Parathyroid adenoma (tissue), 2 donors: ENCODE measurements at regions not wholly inside any gene's neighbourhood (a gene's known extent, or its start where the extent isn't known, plus 50 kb on each side); places are given as distances from the start of the nearest gene placed in this dataset.

Experiments
- H2AFZ ChIP-seq: fragments of 300-600 bp; sonication (generic); one replicate; pipeline ENCODE4 v1.7.0; 2017; ENCODE audit warnings: antibody characterized with exemption, mild to moderate bottlenecking
- H3K27ac ChIP-seq: fragments of 300-600 bp; sonication (generic); one replicate; pipeline ENCODE4 v1.7.0; 2017
- H3K27me3 ChIP-seq: fragments of 300-600 bp; sonication (generic); one replicate; pipeline ENCODE4 v1.7.0; 2017; ENCODE audit warnings: low read length; ENCODE audit not compliant: control insufficient read depth, insufficient read depth
- H3K36me3 ChIP-seq: fragments of 300-600 bp; sonication (generic); one replicate; pipeline ENCODE4 v1.7.0; 2017; ENCODE audit warnings: low read length; ENCODE audit not compliant: control insufficient read depth, insufficient read depth
- H3K4me1 ChIP-seq: fragments of 300-600 bp; sonication (generic); one replicate; pipeline ENCODE4 v1.7.0; 2017; ENCODE audit warnings: control low read depth
- H3K4me2 ChIP-seq: fragments of 300-600 bp; sonication (generic); one replicate; pipeline ENCODE4 v1.7.0; 2017; ENCODE audit warnings: low read length
- H3K4me3 ChIP-seq: fragments of 300-600 bp; sonication (generic); one replicate; pipeline ENCODE4 v1.7.0; 2017; ENCODE audit warnings: low read depth, low read length
- H3K79me2 ChIP-seq: fragments of 300-600 bp; sonication (generic); one replicate; pipeline ENCODE4 v1.7.0; 2017; ENCODE audit warnings: control low read depth
- H3K9ac ChIP-seq: fragments of 300-600 bp; sonication (generic); one replicate; pipeline ENCODE4 v1.7.0; 2017; ENCODE audit warnings: mild to moderate bottlenecking
- H3K9me3 ChIP-seq: fragments of 300-600 bp; sonication (generic); one replicate; pipeline ENCODE4 v1.7.0; 2017; ENCODE audit warnings: low read length; ENCODE audit not compliant: control insufficient read depth
- CTCF ChIP-seq: fragments of 300-600 bp; sonication (generic); IDR thresholded peaks from one replicate; pipeline ENCODE4 v1.7.0; 2017; ENCODE audit warnings: antibody characterized with exemption, mild to moderate bottlenecking
- donor health status: primary hyperparathyroidism.

DNA sequence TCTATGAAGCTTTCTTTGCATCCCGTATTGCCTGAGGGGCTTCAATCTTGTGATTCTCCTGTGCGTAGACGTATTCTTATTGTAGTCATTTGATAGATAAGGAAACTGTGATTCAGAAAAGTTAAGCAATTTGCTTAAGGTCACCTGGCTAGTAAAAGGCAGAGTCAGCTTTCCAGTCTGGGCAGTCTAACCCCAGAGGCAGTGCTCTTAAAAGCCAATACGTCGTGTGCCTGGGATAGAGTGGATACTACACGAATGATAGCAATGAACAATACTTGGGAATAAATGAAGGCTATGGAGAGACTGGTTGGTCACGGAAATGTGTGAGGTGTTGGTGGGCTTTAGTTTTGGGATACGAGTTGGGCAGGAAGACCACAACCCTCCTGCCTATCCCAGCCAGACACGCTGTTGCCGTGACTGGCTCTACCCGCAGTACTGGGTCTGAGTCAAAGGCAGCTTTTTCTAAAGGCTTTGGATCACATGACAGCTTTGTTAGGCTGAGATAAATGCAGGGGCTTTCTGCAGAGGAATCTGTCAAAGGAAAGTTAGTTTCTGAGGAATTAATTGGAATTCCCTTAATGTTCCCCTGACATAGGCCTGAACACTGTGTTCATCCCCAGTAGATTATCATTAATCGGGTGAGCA, 302.6 kb downstream of the KIF4B start:
- Histone ChIP-seq H3K9ac (no peak overlapping the region), H3K36me3 (no peaks in the 10 kb centered on the region), H2AFZ (no peak overlapping the region), H3K27ac (no peak overlapping the region), H3K4me1 (no peaks in the 10 kb centered on the region), H3K4me3 (no peak overlapping the region), H3K4me2 (no peak overlapping the region), H3K27me3 (no peaks in the 10 kb centered on the region), H3K79me2 (no peaks in the 10 kb centered on the region), H3K9me3 (no peaks in the 10 kb centered on the region)
- TF ChIP-seq CTCF: no peak

DNA sequence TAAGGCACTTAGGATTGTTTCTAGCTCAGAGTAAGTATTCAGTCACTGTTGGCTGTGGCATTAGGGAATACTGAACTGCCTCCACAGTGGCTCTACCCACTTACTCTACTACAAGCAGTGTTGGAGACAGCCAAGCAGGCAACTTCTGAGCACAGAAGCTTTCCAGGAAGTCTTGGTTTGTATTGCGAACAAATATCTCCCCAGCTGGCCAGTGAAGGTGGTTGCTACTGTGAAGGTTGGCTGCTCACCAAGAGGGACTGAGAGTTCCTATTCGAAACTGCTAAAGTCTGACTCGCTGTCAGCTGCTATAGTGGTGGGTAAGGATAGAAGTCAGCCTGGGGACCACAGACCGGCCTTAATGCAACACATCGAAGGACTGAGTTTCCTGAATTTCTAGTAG, 319.1 kb downstream of the KIF4B start:
- no peak overlapping the region for H3K9ac ChIP-seq
- no peaks in the 10 kb centered on the region for H3K27me3 ChIP-seq
- no peaks in the 10 kb centered on the region for H3K36me3 ChIP-seq
- no peak for TF ChIP-seq CTCF
- H3K27ac ChIP-seq: no peak overlapping the region
- no peaks in the 10 kb centered on the region for H3K4me1 ChIP-seq
- H3K79me2 ChIP-seq: no peaks in the 10 kb centered on the region
- no peaks in the 10 kb centered on the region for H3K9me3 ChIP-seq
- no peak overlapping the region for H2AFZ ChIP-seq
- H3K4me3 ChIP-seq: no peak overlapping the region
- H3K4me2 ChIP-seq: no peak overlapping the region

DNA sequence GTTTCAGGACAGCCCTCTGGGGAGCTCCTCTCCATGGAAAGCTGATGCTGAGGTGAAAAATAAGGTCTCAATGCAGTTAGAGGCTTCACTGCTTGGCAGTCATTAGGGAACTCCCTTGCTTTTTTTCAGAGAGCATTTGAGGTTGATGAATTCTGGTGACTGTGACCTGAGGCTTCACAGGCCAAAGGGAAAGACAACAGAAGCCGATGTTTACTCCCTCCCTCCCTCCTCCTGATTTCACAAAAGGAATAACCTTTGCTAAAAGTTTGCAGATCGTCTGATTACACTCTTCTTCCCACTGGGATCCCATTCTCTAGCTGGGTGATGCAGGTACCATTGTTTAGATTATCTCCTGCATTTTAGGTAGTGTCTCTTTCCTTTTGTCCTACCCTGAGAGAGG, 329.4 kb downstream of the KIF4B start:
- H3K27me3 ChIP-seq: no peaks in the 10 kb centered on the region
- no peak overlapping the region for H3K27ac ChIP-seq
- H3K9ac ChIP-seq: no peak overlapping the region
- TF ChIP-seq CTCF: no peak
- H2AFZ ChIP-seq: no peak overlapping the region
- no peaks in the 10 kb centered on the region for H3K4me1 ChIP-seq
- no peaks in the 10 kb centered on the region for H3K79me2 ChIP-seq
- H3K4me3 ChIP-seq: no peak overlapping the region
- H3K4me2 ChIP-seq: no peak overlapping the region
- H3K36me3 ChIP-seq: no peaks in the 10 kb centered on the region
- no peaks in the 10 kb centered on the region for H3K9me3 ChIP-seq

DNA sequence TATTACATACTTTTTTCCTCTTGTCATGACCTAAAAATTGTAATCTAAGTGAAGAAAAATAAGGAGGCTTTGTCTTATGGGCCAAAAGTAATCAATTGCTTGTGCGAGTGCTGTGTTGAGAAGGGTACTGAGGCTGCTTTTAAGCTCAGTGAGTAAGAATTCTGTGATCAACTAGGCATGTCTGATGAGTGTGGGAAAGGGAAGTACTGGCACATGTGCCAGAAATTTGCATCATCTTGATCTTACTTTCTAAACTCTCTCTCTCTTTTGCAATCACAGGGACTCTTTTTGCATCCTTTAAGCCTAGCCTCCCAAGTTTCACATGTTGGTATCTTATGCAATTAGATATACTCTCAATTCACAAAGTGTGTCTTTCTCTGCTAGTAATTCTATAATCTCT, 329.9 kb downstream of the KIF4B start:
- Histone ChIP-seq H3K9ac (no peak overlapping the region), H3K4me1 (no peaks in the 10 kb centered on the region), H3K27ac (no peak overlapping the region), H3K4me2 (no peak overlapping the region), H2AFZ (no peak overlapping the region), H3K9me3 (no peaks in the 10 kb centered on the region), H3K36me3 (no peaks in the 10 kb centered on the region), H3K79me2 (no peaks in the 10 kb centered on the region), H3K27me3 (no peaks in the 10 kb centered on the region), H3K4me3 (no peak overlapping the region)
- no peak for TF ChIP-seq CTCF

GRCh38 chr5:155353231-155353630, 339.7 kb downstream of the KIF4B start:
- Histone ChIP-seq H3K4me1 (no peaks in the 10 kb centered on the region), H3K27me3 (no peaks in the 10 kb centered on the region), H3K27ac (no peak overlapping the region), H3K79me2 (no peaks in the 10 kb centered on the region), H3K9me3 (no peaks in the 10 kb centered on the region), H3K36me3 (no peaks in the 10 kb centered on the region), H3K9ac (no peak overlapping the region), H3K4me3 (no peak overlapping the region), H2AFZ (no peak overlapping the region), H3K4me2 (no peak overlapping the region)
- TF ChIP-seq CTCF: no peak
